KMS-11 (cell line): ENCODE measurements at regions not wholly inside any gene's neighbourhood (a gene's known extent, or its start where the extent isn't known, plus 50 kb on each side); places are given as distances from the start of the nearest gene placed in this dataset.

Source experiments
- H2AFZ ChIP-seq: fragments of 200-600 bp; sonication (generic); 2 replicates; pipeline ENCODE4 v1.6.1; 2016; ENCODE audit warnings: antibody characterized with exemption, mixed run types, low read depth
- H3K27ac ChIP-seq: fragments of 200-600 bp; sonication (generic); 2 replicates; pipeline ENCODE4 v1.6.1; 2016; ENCODE audit warnings: mild to moderate bottlenecking, mixed run types
- H3K27me3 ChIP-seq: fragments of 200-600 bp; sonication (generic); 2 replicates; pipeline ENCODE4 v1.6.1; 2017; ENCODE audit warnings: mild to moderate bottlenecking, low read depth, mixed run types, moderate library complexity; ENCODE audit not compliant: insufficient read depth
- H3K36me3 ChIP-seq: fragments of 200-600 bp; sonication (generic); 2 replicates; pipeline ENCODE4 v1.6.1; 2017; ENCODE audit warnings: mild to moderate bottlenecking, mixed run types; ENCODE audit not compliant: insufficient read depth
- H3K4me1 ChIP-seq: fragments of 200-600 bp; sonication (generic); 2 replicates; pipeline ENCODE4 v1.6.1; 2016; ENCODE audit warnings: mild to moderate bottlenecking, low read depth, mixed run types; ENCODE audit not compliant: poor library complexity, severe bottlenecking
- H3K4me2 ChIP-seq: fragments of 200-600 bp; sonication (generic); 2 replicates; pipeline ENCODE4 v1.7.0; 2016; ENCODE audit warnings: mild to moderate bottlenecking, mixed run types
- H3K4me3 ChIP-seq: fragments of 200-600 bp; sonication (generic); IDR thresholded peaks from 2 replicates; pipeline ENCODE4 v1.6.1; 2017; ENCODE audit warnings: low read depth, low read length, mixed read lengths; ENCODE audit not compliant: insufficient read depth
- H3K79me2 ChIP-seq: fragments of 200-600 bp; sonication (generic); 2 replicates; pipeline ENCODE4 v1.6.1; 2016; ENCODE audit warnings: low read depth, mixed run types; ENCODE audit not compliant: insufficient read depth
- H3K9ac ChIP-seq: fragments of 200-600 bp; sonication (generic); 2 replicates; pipeline ENCODE4 v1.6.1; 2016; ENCODE audit warnings: mild to moderate bottlenecking, mixed run types
- H4K20me1 ChIP-seq: fragments of 200-600 bp; sonication (generic); 2 replicates; pipeline ENCODE4 v1.6.1; 2016; ENCODE audit warnings: mild to moderate bottlenecking, mixed run types; ENCODE audit not compliant: insufficient read depth
- CTCF ChIP-seq: fragments of 200-600 bp; sonication (generic); conservative IDR thresholded peaks from 2 replicates; pipeline ENCODE4 v1.6.1; 2017; ENCODE audit warnings: low read depth, mild to moderate bottlenecking, antibody characterized with exemption, low read length, moderate library complexity, mixed read lengths

- Histone ChIP-seq H3K27ac (no peak overlapping the region), H4K20me1 (no peaks in the 10 kb centered on the region), H3K4me2 (no peak overlapping the region), H2AFZ (no peak overlapping the region), H3K4me1 (peaks cover 5% of the 10 kb centered on the region), H3K36me3 (no peaks in the 10 kb centered on the region), H3K4me3 (no peak overlapping the region), H3K27me3 (no peaks in the 10 kb centered on the region), H3K9ac (no peak overlapping the region), H3K79me2 (no peaks in the 10 kb centered on the region)
- TF ChIP-seq CTCF, result no peak
Observed at GRCh38 chr2:151033271-151034248, 228.1 kb downstream of the RBM43 start.

GRCh38 chr2:151032741-151033191 lies 228.9 kb downstream of the RBM43 start:
- H3K9ac ChIP-seq, result no peak overlapping the region
- no peaks in the 10 kb centered on the region for H3K79me2 ChIP-seq
- TF ChIP-seq CTCF, result no peak
- no peaks in the 10 kb centered on the region for H3K27me3 ChIP-seq
- peaks cover 5% of the 10 kb centered on the region for H3K4me1 ChIP-seq
- H3K27ac ChIP-seq, result no peak overlapping the region
- no peaks in the 10 kb centered on the region for H3K36me3 ChIP-seq
- H3K4me3 ChIP-seq, result no peak overlapping the region
- no peak overlapping the region for H2AFZ ChIP-seq
- H4K20me1 ChIP-seq, result no peaks in the 10 kb centered on the region
- H3K4me2 ChIP-seq, result no peak overlapping the region

GRCh38 chr2:151030663-151031230 lies 230.9 kb downstream of the RBM43 start:
- no peaks in the 10 kb centered on the region for H3K36me3 ChIP-seq
- H3K4me1 ChIP-seq, result peaks cover 5% of the 10 kb centered on the region
- no peak overlapping the region for H2AFZ ChIP-seq
- H3K27me3 ChIP-seq, result no peaks in the 10 kb centered on the region
- H3K9ac ChIP-seq, result no peak overlapping the region
- H3K79me2 ChIP-seq, result no peaks in the 10 kb centered on the region
- TF ChIP-seq CTCF, result no peak; the same call in 1 of the 2 replicates
- no peak overlapping the region for H3K4me2 ChIP-seq
- no peak overlapping the region for H3K27ac ChIP-seq
- H3K4me3 ChIP-seq, result no peak overlapping the region
- no peaks in the 10 kb centered on the region for H4K20me1 ChIP-seq

GRCh38 chr2:151029406-151030157 lies 232.1 kb downstream of the RBM43 start:
- H3K79me2 ChIP-seq, result no peaks in the 10 kb centered on the region
- H2AFZ ChIP-seq, result no peak overlapping the region
- H3K36me3 ChIP-seq, result no peaks in the 10 kb centered on the region
- H3K4me2 ChIP-seq, result 0 out of 2 replicates have a peak overlapping the region, but pooled peaks have one; percentile 5
- no peak overlapping the region for H3K4me3 ChIP-seq
- H3K4me1 ChIP-seq, result peaks cover 5% of the 10 kb centered on the region
- no peak overlapping the region for H3K9ac ChIP-seq
- H3K27me3 ChIP-seq, result no peaks in the 10 kb centered on the region
- H4K20me1 ChIP-seq, result no peaks in the 10 kb centered on the region
- TF ChIP-seq CTCF, result no peak
- no peak overlapping the region for H3K27ac ChIP-seq
